Endothelial cell of umbilical vein (primary cell): ENCODE measurements at regions not wholly inside any gene's neighbourhood (a gene's known extent, or its start where the extent isn't known, plus 50 kb on each side); places are given as distances from the start of the nearest gene placed in this dataset.

Source experiments
- BruUV-seq: library from RNA; stranded (reverse); fragments of 400-500 nt; replicated peaks from 2 replicates; lab custom pipeline; 2021; lab: Mats Ljungman, UMichigan
- CTCF ChIA-PET: fragments of 300-600, 350-600 bp; sonication (Branson Sonifier 250); formaldehyde crosslinking; loops from one replicate; lab custom pipeline; 2021; ENCODE audit warnings: antibody characterized with exemption, inconsistent platforms; lab: Charles Lee
- POLR2A ChIA-PET: fragments of 300-600, 350-600 bp; sonication (Branson Sonifier 250); formaldehyde crosslinking; loops from one replicate; lab custom pipeline; 2021; ENCODE audit warnings: antibody characterized with exemption, inconsistent platforms; lab: Charles Lee
- DNase-seq: peaks from one replicate; pipeline ENCODE4 v3.0.0-alpha.2; 2011; ENCODE audit warnings: low read depth, low spot score
- FAIRE-seq: peaks from 2 replicates; lab custom pipeline; 2011; peaks lifted over from hg19 to GRCh38; lab: Jason Lieb, UNC
- H2AFZ ChIP-seq: 2 replicates; pipeline ENCODE4 v1.6.0; 2012; ENCODE audit warnings: low read depth, low read length, control low read depth, inconsistent platforms
- H3K27ac ChIP-seq: 2 replicates; pipeline ENCODE4 v1.5.1; 2011; ENCODE audit warnings: low read depth, mild to moderate bottlenecking, control low read depth, low read length, moderate library complexity; ENCODE audit not compliant: insufficient read depth
- H3K27me3 ChIP-seq, 2 experiments: 2 replicates each; pipeline versions ENCODE4 v1.6.0 to v1.6.1; 2011; ENCODE audit warnings: low read length in 2 of 2, mixed read lengths in 1 of 2; ENCODE audit not compliant: control insufficient read depth in 2 of 2, insufficient read depth in 2 of 2
- H3K36me3 ChIP-seq, 2 experiments: 2 replicates in 1 of 2; 3 replicates in 1 of 2; pipeline ENCODE4 v1.5.1; 2011; ENCODE audit warnings: low read length in 2 of 2, mild to moderate bottlenecking in 1 of 2, moderate library complexity in 1 of 2; ENCODE audit not compliant: control insufficient read depth in 2 of 2, insufficient read depth in 2 of 2; ENCODE audit errors: extremely low read depth in 1 of 2
- H3K4me1 ChIP-seq: 3 replicates; pipeline ENCODE4 v1.5.1; 2011; ENCODE audit warnings: mild to moderate bottlenecking, low read length; ENCODE audit not compliant: control insufficient read depth, insufficient read depth; ENCODE audit errors: extremely low read depth
- H3K4me2 ChIP-seq: 2 replicates; pipeline ENCODE4 v1.6.1; 2011; ENCODE audit warnings: low read length, control low read depth, mixed read lengths; ENCODE audit not compliant: insufficient read depth
- H3K4me3 ChIP-seq, 3 experiments: fragments of 200-600 bp in 1 of 3; sonication (generic), shearing (Covaris generic) in 1 of 3; replicated peaks in 1 of 3; 2 replicates each; pipeline ENCODE4 v1.5.1; 2011 to 2016; ENCODE audit warnings: control low read depth in 3 of 3, low read length in 3 of 3, mild to moderate bottlenecking in 2 of 3, inconsistent platforms in 1 of 3, low read depth in 1 of 3, moderate library complexity in 1 of 3; ENCODE audit not compliant: insufficient read depth in 1 of 3
- H3K79me2 ChIP-seq: 2 replicates; pipeline ENCODE4 v1.6.0; 2012; ENCODE audit warnings: low read length, inconsistent platforms; ENCODE audit not compliant: control insufficient read depth, insufficient read depth
- H3K9ac ChIP-seq: replicated peaks from 2 replicates; pipeline ENCODE3; 2011; ENCODE audit warnings: low read length, control low read depth; ENCODE audit not compliant: insufficient read depth; ENCODE audit errors: extremely low read depth
- H3K9me1 ChIP-seq: replicated peaks from 3 replicates; pipeline ENCODE4 v1.6.0; 2011; ENCODE audit warnings: mild to moderate bottlenecking, low read length; ENCODE audit not compliant: control insufficient read depth, insufficient read depth; ENCODE audit errors: extremely low read depth
- H3K9me3 ChIP-seq: replicated peaks from 2 replicates; pipeline ENCODE4 v1.5.1; 2012; ENCODE audit warnings: low read length, inconsistent platforms; ENCODE audit not compliant: control insufficient read depth, insufficient read depth
- H4K20me1 ChIP-seq: replicated peaks from 2 replicates; pipeline ENCODE3; 2011; ENCODE audit warnings: mild to moderate bottlenecking, low read length; ENCODE audit not compliant: control insufficient read depth, insufficient read depth; ENCODE audit errors: extremely low read depth
- CTCF ChIP-seq, 2 donors: IDR thresholded peaks; 1 replicate in 1 of 2; 2 replicates in 1 of 2; pipeline ENCODE4 v1.5.1; 2011; ENCODE audit warnings: low read length in 2 of 2, mild to moderate bottlenecking in 2 of 2, moderate library complexity in 2 of 2, control low read depth in 1 of 2, inconsistent platforms in 1 of 2, low read depth in 1 of 2; ENCODE audit not compliant: insufficient read depth in 1 of 2; ENCODE audit errors: extremely low read depth in 1 of 2
- EZH2 ChIP-seq: IDR thresholded peaks from 2 replicates; pipeline ENCODE4 v1.6.1; 2012; ENCODE audit warnings: borderline replicate concordance, low read depth, mild to moderate bottlenecking, moderate library complexity, low read length, inconsistent platforms; ENCODE audit not compliant: severe bottlenecking
- FOS ChIP-seq: IDR thresholded peaks from 2 replicates; pipeline ENCODE4 v1.6.1; 2011; ENCODE audit warnings: mild to moderate bottlenecking, low read length, moderate library complexity, borderline replicate concordance; ENCODE audit not compliant: insufficient read depth
- JUN ChIP-seq: IDR thresholded peaks from 2 replicates; pipeline ENCODE4 v1.6.1; 2011; ENCODE audit warnings: borderline replicate concordance, low read depth; ENCODE audit not compliant: insufficient read length, insufficient read depth
- MAX ChIP-seq: IDR thresholded peaks from 2 replicates; pipeline ENCODE4 v1.6.1; 2011; ENCODE audit not compliant: insufficient read depth, insufficient read length
- MYC ChIP-seq: IDR thresholded peaks from one replicate; pipeline ENCODE4 v1.6.1; 2011; ENCODE audit warnings: mild to moderate bottlenecking, low read depth, low read length
- POLR2A ChIP-seq: IDR thresholded peaks from 2 replicates; pipeline ENCODE4 v1.6.1; 2012; ENCODE audit warnings: low read depth, mild to moderate bottlenecking, control low read depth, low read length
- POLR2AphosphoS5 ChIP-seq: IDR thresholded peaks from 2 replicates; pipeline ENCODE4 v1.6.1; 2012; ENCODE audit warnings: low read depth, mild to moderate bottlenecking, control low read depth, low read length, moderate library complexity; ENCODE audit not compliant: insufficient read depth
- dilution Hi-C: fragments of 300-500 bp; cut with MboI; formaldehyde crosslinking; loops from one replicate; pipeline ENCODE4 v1.15.0; 2019; ENCODE audit warnings: low sequenced_read_pairs; ENCODE audit not compliant: extremely low pct_ligation_motif_present
- intact Hi-C: fragments of 100-400 bp; cut with micrococcal nuclease; formaldehyde crosslinking; loops from one replicate; pipeline ENCODE4 v1.10.0; 2022

- no peaks in the 10 kb centered on the region for H3K9me1 ChIP-seq
- no TSS peak for BruUV-seq
- H4K20me1 ChIP-seq: no peaks in the 10 kb centered on the region
- H2AFZ ChIP-seq: no peak overlapping the region
- H3K4me1 ChIP-seq: no peaks in the 10 kb centered on the region
- H3K36me3 ChIP-seq: no peaks in the 10 kb centered on the region
- no peaks in the 10 kb centered on the region for H3K79me2 ChIP-seq
- no peak for FAIRE-seq
- TF ChIP-seq POLR2A: no peak
- no peak for TF ChIP-seq JUN
- CTCF ChIA-PET: no interaction called here
- dilution Hi-C loops (no loop called here), intact Hi-C loops (no loop called here)
- no peaks in the 10 kb centered on the region for H3K9me3 ChIP-seq
- no peaks in the 10 kb centered on the region for H3K27me3 ChIP-seq
- no peak overlapping the region for H3K27ac ChIP-seq
- no peak for DNase-seq
- no peak overlapping the region for H3K4me2 ChIP-seq
- H3K9ac ChIP-seq: no peak overlapping the region
- POLR2A ChIA-PET: no interaction called here
- no peak overlapping the region for H3K4me3 ChIP-seq
These were observed 57.3 kb upstream of the ZNF648 start for GRCh38 chr1:182118851-182119250.

GRCh38 chr1:182114627-182115023, 53.1 kb upstream of the ZNF648 start:
- FAIRE-seq: no peak
- H2AFZ ChIP-seq: no peak overlapping the region
- no peaks in the 10 kb centered on the region for H3K4me1 ChIP-seq
- no peaks in the 10 kb centered on the region for H3K79me2 ChIP-seq
- H4K20me1 ChIP-seq: no peaks in the 10 kb centered on the region
- H3K9ac ChIP-seq: no peak overlapping the region
- intact Hi-C loops: no loop called here
- no TSS peak for BruUV-seq
- TF ChIP-seq JUN: no peak
- TF ChIP-seq FOS: no peak
- no peak for TF ChIP-seq POLR2A
- TF ChIP-seq MAX: no peak
- no peak for TF ChIP-seq CTCF (IDR thresholded peaks at IDR 0.05; ENCODE audit: extremely low read depth in 1 of 2, insufficient read depth in 1 of 2, low read depth in 1 of 2, low read length in 2 of 2)
- TF ChIP-seq POLR2AphosphoS5: no peak
- TF ChIP-seq EZH2: no peak
- TF ChIP-seq MYC: no peak
- DNase-seq: no peak
- H3K4me3 ChIP-seq: no peak overlapping the region
- H3K36me3 ChIP-seq: no peaks in the 10 kb centered on the region
- CTCF ChIA-PET: interaction anchor here (1.1 kb wide), 1 partner anchor 28 kb away, joined by 3 read pairs; no protein-coding TSS in a partner anchor
- H3K9me3 ChIP-seq: no peaks in the 10 kb centered on the region
- no peaks in the 10 kb centered on the region for H3K9me1 ChIP-seq
- H3K4me2 ChIP-seq: no peak overlapping the region
- POLR2A ChIA-PET: no interaction called here
- dilution Hi-C loops: no loop called here
- H3K27ac ChIP-seq: no peak overlapping the region
- no peaks in the 10 kb centered on the region for H3K27me3 ChIP-seq
